Stimulated activated CD4-positive, alpha-beta T cell treated with anti-CD3 and anti-CD28 coated beads, Interleukin-1b, Interleukin-23, amount 100 ng/mL, for 24 hours (primary cell): ENCODE measurements at regions not wholly inside any gene's neighbourhood (a gene's known extent, or its start where the extent isn't known, plus 50 kb on each side); places are given as distances from the start of the nearest gene placed in this dataset.
"Not testable (repeated sequence)": the region's sequence is repeated elsewhere in the genome, so short reads cannot be mapped to it uniquely, and the experiment has no call there.

Experiments used
- DNase-seq, 4 experiments: peaks; one replicate each; pipeline ENCODE4 v3.0.0-alpha.2; 2020; ENCODE audit warnings: low read depth in 4 of 4, low spot score in 1 of 4

DNA sequence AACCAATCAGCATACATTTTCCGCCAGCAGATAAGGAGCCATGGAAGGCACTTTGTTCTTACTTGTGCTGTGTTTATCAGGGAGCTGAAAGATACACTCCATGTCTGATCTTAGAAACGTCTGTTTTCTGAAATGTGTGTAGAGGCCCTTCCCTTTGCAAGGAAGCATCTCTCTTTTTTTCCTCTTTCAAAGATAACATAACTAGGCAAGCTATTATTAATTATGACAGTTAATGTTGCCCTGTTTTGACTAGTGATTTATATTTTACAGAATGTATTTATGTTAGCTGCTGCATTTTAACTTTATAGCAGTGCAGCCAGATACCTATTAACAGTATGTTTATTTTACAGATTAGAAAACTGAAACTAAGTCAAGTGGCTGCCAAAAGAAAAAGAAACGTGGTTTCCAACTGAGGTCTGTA, 683.2 kb upstream of the IGFBP3 start:
- no peak for DNase-seq

DNA sequence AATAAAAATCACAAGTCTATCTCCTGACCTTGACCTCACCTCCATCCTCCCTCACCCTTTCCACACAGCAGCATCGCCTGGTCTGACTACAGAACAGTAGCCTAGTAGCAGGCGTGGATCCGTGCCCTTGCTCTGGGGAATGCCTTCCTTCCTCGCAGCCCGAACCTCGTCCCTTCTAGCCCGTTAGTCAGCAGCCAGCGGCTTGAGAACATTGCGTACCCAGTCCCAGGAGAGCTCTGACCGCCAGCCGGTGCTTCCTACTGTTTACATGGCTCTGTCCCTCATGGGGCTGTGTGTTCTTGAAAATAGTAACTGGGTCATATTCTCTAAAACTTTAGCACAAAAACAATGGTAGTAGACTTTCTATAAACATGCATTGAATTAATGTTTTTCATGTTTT, 682.7 kb upstream of the IGFBP3 start:
- DNase-seq = no peak

- DNase-seq = no peak
Measured at GRCh38 chr7:46603296-46603752, 682.3 kb upstream of the IGFBP3 start.

DNA sequence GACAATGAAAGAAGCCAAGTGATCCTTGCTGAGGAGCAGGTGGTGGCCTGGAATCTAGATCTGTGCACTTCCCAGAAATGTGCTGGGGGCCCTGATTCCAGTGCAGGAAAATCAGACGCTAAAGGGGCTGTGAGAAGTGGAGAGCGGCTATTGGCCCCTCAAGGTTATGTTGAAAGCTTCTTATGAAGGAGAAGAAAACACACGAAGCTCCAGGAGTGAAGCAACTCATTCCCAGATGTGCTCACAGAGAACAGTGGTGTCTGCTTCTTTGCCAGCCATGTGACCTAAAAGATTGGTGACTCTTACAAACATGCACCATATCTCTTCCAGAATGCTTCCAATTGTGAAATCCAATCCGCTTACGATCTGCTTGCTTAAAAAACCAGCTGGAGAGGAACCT, 679.3 kb upstream of the IGFBP3 start:
- no peak for DNase-seq

- DNase-seq = not testable (repeated sequence)
Measured at GRCh38 chr7:46594831-46595230, 673.8 kb upstream of the IGFBP3 start.

GRCh38 chr7:46590918-46591905, 670.1 kb upstream of the IGFBP3 start:
- not testable (repeated sequence) for DNase-seq

GRCh38 chr7:46589286-46589685, 668.2 kb upstream of the IGFBP3 start:
- DNase-seq = no peak

DNA sequence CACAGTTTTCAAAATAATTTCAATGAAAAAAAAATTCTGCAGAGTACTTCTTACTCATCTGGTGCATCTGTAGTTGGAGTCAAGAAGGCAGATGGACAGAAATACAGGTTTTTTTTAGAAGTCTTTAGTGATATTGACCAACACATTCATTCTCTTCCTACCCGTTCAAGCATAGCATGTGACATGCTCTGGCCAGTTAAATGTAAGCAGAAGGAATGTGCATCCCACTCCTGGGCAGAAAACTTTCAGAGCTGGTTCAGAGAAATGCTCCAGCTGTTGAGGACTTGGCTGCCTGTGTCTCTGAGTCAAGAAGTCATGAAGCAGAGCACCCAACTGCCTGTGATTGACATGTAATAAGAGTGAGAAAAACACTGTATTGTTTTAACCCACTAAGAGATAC, 665.3 kb upstream of the IGFBP3 start:
- no peak for DNase-seq

DNA sequence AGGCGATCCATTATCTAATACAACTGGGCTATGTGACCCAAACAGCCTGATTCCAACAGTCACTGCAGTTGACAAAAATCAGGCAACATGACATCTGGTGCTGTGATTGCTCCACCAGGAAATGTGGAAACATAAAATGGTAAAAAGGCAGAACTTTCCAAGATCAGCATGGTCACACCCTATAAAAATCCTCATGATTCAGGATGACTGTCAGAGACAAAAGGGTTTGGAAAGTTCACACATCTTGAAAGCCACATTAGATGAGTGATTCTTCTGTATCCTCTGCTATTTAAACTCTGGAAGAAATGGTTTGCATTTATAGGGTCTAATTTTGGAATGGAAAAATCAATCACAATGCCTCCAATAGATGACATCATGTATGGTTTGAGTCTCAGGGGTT, 662.6 kb upstream of the IGFBP3 start:
- no peak for DNase-seq

DNA sequence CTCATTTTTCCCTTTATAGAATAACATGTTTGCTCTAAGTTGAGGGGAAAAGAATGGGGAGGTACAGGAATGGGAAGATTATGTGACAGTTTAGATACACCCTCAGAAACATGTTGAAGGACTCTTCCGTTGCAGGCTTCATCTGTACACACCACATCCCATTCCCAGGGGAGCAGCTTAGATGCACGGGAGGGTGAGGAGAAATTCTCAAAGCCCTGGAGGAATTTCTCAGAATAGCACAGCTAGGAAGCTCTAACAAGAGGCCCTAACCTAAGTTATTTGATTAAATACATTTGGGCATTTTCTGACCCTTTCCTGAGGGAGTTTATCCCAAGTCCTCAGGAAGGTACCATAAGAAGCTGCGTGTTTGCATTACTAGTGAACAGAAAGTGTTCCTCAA, 660.2 kb upstream of the IGFBP3 start:
- DNase-seq = no peak

GRCh38 chr7:46580766-46581165, 659.7 kb upstream of the IGFBP3 start:
- DNase-seq = no peak

DNA sequence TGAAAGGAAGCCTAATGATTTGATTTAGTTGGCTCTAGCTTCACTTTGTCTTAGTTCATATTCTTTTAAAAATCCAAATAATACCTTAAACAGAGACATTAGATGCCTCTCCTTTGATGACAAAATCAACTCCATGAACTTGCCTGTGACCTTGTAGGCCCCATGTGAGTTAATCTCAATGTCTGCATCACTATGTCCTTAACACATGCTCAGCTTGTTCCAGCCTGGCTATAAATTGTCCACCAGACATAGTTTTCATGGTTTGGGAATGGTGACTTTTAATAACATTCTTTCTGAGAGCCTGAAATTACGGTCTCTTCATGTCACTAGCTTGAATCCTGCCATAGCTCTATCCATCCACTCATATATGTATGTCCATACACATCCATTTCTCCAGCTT, 656.3 kb upstream of the IGFBP3 start:
- DNase-seq = no peak

DNA sequence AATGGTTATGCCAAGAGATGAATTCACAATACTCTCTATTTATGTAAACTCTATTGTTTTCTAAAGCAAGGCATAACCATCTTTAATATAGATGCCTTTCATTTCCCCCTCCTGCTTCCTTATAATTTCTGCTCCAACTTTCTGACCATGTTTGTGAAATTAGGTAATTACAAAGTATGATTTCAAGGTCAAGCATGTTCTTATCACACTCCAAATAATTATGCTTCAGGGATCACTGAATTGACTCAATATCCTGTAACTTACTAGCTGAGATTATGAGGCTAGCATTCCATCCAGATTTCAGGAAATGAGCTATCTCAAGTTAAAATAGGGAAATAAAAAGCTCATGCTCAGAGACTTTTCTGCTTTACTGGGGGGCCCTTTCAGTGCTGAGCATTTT, 655.9 kb upstream of the IGFBP3 start:
- no peak for DNase-seq

- DNase-seq = no peak
Measured at GRCh38 chr7:46572691-46573090, 651.6 kb upstream of the IGFBP3 start.

DNA sequence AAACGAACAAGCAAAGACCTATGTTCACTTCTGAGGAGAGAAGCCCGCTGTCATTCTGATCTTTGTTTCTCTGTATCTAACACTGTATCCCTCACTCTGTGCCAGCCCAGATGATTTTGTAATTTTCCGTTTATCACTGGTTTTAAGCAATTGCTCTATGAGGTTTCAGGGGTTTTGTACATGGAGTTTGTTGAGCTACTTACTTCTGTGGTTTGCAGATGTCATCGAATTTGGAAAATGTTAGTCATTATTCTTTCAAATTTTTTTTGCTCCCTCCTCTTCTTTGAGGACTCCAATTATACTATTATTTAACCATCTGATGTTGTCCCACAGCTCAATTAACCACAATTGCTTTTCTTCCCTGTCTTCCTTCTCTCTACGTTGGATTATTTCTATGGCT, 650.9 kb upstream of the IGFBP3 start:
- DNase-seq = no peak

DNA sequence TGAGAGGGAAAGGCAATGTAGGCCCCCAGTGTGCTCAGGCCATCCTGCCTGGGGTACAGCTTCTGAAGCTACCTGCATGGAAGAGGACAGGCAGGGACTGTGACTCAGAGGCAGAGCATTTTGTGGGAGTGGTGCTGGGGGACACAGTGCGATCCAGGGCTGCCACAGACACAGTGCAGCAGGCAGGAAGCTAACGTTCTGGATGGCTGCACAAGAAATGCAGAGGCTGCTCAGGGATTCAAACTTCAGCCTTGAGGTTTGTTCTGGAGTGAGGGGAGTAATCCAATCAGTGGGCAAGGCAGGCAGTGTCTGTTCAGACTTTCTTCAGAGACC, 648.0 kb upstream of the IGFBP3 start:
- DNase-seq = no peak

- DNase-seq = no peak
Measured at GRCh38 chr7:46568420-46569132, 647.5 kb upstream of the IGFBP3 start.

DNA sequence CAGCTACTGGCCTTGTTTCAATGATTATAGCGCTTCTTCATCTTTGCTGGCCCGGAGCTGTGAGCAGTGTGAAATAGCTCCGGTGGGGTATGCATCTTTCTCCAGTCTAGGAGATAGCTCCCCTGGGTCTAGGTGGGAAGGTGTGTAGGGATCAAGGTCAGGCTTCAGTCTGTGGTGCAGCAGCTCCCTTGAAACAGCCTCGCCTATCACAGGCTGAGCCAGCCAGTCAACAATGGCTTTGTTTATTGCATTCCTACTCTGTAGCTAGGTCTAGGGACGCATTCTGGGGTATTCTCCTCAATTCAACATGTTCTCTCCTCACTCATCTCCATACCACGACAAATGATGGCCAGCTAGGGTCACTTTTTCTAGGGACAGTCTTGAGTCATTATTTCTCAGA, 646.8 kb upstream of the IGFBP3 start:
- DNase-seq = no peak

- DNase-seq = no peak
Measured at GRCh38 chr7:46566097-46566774, 645.2 kb upstream of the IGFBP3 start.

DNA sequence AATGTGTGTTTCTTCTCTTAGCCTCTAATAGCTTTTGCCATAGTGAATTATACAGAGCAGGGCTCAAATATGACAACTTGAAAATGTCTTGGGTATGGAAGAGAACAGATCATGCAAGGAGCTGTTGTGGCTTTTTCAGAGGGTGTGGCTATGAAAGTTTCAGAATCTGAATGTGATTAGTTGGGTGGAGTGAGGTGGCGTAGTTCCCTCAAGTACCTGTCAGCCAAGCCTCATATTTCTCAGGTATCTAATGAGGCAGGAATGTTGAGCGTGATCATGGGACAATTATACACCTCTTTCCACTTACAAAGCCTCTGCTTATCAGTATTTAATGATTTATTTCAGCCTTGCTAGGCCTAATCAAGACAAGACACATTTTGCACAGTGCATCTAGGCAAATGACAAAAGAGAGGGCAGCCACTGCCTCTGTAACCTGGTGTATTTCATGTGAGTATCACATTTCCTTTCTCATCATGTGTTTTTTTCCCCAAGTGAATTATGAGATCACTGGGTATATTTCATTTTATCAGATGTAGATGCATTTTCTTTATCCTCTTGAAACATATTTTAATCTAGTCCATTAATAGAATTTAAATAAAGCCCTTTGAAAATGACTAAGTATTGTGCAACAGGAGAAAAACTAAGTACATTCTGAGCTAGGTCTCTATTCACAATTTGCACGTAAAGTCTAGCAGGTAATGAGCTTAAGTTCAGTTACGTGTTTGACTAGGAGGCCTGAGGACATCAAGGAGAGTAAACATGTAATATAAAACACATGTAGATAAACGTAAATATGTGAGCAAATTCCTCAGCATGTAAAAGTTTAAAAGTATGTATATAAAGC, 644.4 kb upstream of the IGFBP3 start:
- DNase-seq = no peak
